Stimulated activated CD4-positive, alpha-beta T cell treated with anti-CD3 and anti-CD28 coated beads, Interleukin-12 subunit alpha, Interleukin-12 subunit beta, amount 100 ng/mL, for 24 hours (primary cell): ENCODE measurements at regions not wholly inside any gene's neighbourhood (a gene's known extent, or its start where the extent isn't known, plus 50 kb on each side); places are given as distances from the start of the nearest gene placed in this dataset.

ENCODE experiments used
- DNase-seq, 2 experiments: peaks; one replicate each; pipeline ENCODE4 v3.0.0-alpha.2; 2020; ENCODE audit warnings: low read depth in 2 of 2

DNA sequence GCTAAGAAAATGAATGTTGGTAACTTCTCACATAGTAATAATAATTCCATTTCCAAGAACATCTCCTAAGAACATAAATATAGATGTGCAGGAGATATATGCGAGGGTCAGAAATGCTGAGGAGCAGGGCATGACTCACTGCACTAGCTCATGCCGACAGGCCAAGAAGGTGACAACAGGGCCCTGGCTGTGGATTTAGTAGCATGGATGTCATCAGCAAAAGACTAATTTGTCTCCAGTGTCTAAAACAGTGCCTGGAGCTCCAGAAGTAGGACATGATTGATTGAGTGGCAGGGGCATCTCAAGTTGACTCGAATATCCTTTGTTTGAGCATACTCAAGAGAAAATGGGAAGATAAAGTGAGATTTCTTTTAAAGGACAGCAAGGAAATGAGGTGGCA is 207.0 kb upstream of the FOXA2 start:
- DNase-seq = no peak

DNA sequence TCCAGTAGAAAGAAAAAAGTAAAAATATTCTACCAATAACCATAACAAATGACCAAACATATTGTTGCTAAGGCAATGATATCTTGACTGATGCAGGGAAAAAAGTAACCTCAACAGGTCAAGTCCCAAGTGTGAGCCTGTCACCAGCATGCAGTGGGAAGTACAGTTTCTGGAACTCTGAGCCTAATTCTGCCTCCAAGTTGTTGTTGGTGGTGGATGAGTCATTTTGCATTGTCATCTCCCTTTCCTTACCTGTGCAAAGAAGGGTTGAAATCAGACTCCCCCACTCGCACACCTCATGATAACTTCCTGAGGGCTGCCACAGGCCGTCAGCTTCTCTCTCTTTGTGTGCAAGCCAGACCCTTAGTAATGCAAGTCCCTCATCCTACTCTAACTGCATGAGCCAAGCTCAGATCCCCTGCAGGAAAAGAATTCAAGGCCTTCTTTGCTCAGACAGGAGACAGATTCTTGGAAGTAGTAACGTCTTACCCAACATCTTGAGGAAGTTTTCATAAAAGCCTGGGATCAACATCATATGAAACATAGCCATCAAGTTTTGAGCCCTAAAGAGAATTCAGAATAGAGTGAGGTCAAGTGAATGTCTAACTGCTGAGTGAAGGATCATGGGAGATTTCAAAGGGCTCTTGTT is 207.6 kb upstream of the FOXA2 start:
- no peak for DNase-seq

DNA sequence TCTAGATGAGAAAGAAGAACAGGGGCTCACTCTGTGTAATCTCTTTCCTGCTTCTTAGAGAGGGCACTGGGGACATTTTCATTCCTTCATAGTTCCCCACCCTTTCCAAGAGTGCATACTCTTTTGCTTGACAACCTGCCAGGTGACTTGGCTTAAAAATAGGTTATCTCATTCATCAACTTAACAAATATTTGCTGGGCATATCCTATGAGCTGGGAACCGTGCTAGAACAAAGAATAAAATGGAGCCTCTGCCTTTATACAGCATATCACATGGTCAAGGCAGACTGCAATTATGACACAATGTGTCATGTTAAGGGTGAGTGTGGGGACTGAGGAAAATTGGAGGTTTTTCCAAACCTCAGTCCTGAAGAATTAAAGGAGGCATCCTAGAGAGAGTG is 209.8 kb upstream of the FOXA2 start:
- no peak for DNase-seq

DNA sequence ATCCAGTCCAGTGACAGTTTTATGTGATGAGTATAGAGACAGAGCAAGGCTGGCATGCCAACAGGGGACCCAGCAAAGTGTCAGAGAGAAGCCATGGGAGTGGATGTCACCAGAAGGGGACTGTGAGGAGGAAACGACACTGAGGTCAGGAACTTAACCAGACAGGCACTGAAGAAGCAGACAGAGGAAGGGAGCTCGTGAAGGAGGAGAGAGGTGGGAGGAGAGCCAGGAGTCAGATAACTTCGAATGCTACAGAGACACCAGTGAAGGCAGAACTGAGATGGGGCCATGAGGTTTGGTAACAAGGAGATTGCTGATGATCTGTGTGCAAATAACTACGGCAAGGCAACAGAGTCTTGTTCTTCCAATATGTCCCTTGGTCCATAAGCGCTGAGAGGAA is 211.1 kb upstream of the FOXA2 start:
- DNase-seq = no peak

DNA sequence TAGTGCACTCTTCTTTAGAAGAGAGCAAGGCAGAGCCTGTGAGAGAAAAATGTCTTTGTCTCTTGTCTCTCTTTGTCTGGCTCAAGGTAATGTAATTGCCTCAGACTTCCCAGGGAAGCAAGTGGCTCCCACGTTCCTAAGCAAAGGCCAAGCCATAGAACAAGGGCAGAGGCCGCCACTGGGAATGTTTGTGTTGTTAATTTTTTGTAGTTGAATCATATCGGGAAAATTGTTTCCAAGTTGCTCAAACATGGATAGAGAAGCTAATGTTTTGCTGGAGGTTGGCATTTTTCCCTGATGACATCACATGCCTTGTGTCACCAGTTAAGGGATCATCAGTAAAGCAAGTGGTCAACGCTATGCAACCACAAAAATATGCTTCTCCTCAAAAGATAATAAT is 211.5 kb upstream of the FOXA2 start:
- no peak for DNase-seq

DNA sequence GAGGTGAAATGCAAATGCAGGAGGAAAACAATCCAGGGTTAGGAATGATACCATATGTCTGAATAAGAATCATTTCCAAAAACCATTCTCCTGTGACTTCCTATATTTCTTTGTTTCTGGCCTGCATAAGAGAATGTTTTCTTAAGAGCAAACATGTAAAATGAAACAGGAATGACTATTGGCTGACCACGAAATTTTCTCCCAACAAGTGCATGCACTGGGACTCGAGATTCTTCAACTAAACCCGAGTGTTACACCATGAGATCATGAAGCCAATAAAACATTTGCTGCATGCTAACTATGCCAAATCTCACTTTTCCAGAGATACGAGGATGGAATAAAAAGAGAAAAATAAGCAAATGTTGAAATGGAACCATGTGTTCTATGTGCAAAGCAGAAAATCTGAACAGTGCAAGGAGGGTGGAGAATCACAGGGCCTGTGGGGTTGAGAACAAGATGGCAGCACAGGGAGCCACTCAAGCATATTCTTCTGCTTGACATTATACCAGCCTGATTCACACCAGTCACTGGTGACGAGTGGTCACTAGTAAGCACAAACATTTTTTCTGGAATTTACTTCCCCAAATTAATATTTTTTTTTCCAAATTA is 212.2 kb upstream of the FOXA2 start:
- DNase-seq = no peak

DNA sequence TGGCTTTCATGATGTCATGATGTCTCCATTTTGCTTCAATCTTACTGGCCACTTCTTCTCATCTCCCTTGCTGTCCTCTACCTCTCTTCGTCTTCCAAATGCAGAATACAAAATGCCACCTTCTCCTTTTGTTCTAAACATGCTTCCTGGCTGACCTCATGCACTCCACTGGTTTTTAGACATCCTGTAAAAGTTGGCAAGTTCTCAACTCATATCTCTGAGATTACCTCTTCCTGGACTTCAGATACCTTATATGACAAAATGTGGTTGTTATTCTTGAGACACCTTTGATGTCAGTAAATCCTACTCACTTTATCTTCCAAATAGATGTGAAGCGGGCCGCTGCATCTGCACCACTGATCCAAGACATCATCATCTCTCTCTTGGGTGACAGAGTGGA is 212.7 kb upstream of the FOXA2 start:
- DNase-seq = no peak

DNA sequence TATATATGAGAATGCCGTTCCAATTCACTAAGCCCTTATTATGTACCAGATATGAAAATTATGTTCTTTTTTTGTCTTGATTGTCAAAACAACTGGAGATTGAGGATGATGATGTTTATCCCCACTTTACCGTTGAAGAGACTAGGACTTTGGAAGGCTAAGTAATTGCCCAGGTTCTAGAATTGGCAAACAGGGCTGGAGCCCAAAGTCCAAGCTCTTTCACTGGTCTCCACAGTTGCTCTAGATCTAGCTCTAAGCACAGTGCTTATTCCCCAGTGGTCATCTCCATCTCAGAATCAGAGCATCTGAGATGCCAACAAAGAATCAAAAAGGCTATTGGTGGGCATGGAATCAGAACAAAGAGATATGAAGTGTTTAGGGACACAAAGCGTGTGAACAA is 215.3 kb upstream of the FOXA2 start:
- DNase-seq = no peak

DNA sequence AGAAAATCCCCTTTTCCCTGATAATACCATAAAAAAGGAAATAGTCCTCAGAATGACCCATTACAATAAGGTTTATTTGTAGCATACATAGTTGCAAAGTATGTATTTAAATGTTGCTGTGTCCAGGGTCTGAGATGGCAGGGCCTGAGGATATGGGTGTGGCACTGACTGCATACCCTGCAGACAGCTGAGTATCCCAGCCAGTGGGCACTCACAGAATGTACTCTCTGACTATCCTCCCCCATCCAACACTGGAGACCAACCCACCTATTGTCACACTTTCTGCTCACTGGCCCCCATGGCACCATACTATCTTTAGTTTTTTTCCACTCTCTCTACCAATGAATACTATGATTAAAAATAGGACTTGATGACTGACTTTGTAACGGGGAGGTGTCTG is 215.8 kb upstream of the FOXA2 start:
- DNase-seq = no peak

DNA sequence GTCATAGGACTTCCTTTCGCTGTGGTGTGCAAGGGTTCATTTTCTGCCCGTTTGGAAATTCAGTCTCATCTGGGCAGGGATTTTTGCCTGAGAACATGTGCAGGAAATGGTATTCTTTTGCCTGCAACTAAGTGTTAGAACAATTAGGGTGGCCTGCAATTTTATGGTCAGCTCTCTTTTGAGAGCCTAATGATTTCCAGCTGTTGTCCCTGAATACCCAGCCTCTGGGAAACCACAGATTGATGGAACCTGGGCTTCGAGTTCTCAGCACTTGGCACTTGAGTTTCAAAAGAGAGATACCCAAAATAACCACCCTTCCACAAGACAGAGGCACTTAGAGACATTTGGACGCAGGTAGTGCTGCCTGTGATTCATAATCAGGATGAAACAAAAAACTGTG is 217.2 kb upstream of the FOXA2 start:
- DNase-seq = no peak

DNA sequence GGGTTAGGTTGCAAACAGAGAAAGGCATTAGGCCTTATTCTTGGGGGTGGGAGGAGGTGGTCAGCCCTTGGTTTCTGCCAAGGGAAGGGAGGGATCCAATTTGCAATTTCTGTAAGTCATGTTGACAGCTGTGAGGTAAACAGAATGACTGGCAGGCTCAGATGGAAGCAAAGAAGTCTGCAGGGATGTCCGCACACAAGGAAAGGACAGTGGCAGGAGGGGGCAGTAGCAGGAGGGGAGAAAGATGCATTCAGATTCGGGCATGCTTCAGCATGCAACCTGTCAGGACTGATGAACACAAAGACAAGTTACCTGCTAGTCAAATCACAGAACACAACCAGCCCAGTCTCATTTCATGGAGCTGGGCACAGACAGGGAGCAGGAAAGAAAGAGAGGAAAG is 217.9 kb upstream of the FOXA2 start:
- no peak for DNase-seq

DNA sequence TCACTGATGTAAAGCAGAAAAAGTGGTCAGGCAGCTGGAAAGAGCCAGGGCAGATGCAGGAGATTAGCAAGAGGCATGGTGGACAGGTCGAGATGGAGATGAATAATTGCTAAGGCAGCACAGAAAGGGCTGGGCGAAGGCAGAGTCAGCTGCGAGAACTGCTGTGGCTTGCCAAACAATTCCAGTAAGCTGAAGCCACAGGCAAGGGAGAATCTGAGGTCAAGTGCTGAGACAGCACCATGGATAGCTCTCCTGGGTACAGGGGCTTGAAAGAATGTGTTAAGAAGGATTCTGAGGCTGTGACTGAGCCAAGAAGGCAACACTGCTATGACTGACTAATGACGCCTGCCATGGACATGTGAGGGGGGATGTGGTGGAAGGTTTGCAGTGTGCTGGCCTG is 220.8 kb upstream of the FOXA2 start:
- DNase-seq = no peak

DNA sequence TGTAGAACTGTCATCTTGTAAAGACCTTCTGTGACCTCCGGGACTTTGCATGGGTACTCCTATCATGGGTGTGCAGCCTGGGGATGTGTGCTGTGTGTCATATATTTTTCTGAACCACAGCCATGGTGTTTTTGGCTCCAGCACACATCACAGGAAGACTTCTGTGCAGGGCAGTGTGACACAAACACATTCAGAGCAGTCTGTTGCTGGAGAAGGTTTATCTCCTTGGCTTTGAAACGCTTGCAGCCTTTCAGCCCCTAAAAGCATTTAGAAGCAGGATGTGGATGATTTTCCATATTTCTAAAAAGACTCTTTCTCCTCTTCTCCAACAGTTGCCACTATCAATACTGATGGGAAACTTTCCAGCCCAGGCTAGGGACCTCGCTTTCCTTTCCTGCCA is 221.6 kb upstream of the FOXA2 start:
- DNase-seq = no peak

DNA sequence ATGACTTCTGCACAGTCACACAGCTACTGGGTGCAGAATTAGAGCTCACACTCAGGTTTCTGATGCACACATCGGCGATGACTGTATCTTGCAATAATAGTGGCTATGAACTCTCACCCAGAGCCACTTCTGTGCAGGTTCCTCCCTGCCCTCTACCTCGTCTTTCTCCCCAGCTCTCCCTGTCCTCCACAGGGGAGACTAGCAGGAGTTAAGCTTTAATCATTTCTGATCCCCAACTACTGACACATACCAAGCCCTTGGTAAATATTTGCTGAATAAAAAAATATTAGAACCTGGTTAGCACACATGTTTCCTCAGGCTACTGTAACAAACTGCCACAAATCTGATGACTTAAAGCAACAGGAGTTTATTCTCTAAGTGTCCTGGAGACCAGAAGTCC is 222.7 kb upstream of the FOXA2 start:
- DNase-seq = no peak

DNA sequence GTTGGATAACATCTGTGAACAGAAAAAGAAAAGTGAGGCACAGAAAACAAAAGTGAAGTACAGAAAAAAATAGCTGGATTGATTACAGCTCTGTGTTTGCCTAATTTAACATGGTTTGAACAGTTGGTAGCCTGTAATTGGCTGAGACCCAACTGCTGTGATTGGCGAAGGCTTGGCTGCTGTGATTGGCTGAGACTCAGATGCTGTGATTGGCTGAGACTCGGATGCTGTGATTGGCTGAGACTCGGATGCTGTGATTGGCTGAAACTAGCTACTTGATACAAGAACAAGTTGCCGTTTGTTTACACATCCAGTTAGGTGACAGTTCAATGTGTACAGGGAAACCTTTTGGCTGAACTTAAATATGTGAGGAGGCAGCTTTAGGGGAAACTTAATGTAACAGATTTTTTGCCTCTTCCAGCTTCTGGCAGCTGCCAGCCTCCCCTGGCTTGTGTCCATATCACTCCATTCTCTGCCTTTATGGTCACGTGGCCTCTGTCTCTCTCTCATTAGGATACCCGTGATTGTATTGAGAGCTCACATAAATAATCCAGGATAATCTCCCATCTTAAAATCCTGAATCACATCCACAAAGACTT is 223.4 kb upstream of the FOXA2 start:
- DNase-seq = no peak

DNA sequence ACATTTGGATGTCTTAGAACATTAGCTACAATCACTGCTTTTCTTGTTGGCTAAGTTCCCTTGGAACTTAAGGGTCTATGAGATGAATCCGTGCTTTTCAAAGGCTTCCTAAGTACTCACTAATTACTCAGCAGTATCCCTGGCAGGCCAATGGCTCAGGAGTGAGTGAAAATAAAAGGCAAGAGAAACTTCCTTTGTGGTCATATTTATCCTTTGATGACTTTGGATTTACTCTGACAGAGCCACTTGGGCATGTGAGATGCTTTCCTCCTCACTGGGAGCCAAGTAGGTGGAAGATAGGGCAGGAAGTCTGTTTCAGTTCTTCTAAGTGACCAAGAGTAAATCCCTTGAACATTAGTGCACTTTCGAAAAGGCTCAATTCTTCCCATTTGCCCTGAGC is 224.3 kb upstream of the FOXA2 start:
- no peak for DNase-seq

DNA sequence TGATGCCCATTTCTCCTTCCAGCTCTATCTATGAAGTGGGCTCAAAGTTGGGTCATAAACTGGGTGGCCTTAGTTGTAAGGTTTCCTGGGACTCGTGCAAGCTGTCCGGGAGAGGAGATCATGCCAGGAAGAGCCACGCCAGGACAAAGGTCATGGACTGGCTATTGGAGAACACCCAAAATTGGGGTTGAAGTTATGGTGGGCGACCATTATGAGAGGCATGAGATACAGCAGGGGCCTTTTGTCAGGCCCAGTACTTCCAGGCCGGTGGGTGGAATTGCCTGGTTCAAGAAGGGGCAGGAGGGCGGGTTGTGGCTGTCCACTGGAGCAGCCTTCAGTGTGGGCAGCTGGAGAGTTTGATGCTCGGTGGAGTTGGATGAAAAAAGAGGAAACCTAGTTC is 225.1 kb upstream of the SSTR4 start:
- DNase-seq = no peak

DNA sequence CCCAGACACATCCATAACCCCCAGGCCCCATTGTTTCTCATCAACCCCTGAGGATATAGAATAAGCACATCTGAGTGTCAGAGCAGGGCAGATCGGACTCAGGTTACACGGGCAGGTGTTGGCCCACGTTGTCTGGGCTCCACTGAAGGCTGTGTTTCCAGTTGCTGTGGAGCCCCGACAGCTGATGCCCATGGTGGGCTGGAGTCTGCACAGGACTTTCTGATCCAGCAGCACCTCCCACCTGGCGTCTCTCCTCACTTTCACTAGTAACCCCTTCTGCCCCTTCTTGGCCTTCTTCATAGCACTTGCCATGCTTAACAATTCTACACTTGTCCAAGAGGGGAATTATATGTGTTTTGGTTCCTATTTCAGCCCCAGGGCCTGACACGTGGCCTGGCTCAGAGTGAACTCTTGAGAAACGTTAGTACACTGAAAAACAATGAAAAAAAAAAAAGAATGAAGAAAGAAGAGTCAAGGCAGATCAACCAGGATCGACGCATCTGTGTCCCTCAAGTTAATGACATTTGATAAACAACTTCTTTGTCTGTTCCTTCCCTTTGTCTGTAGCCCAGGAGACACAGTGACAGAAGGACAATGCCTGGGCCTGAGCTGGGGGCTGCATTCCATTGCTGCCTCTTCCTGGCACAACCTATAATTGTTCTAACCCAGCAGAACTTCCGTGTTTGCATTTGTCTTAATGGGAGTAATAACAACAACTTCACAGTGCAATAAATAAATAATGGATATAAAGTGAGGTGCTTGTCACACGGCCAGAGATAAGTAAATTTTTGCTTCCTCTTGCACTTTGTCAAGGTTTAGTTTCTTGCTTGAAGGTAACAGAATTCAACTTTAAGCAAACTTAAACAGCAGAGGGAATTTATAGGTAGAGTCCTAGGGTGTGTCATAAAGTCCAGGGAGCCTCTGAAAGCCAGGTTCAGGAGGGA is 224.2 kb upstream of the SSTR4 start:
- DNase-seq = no peak

DNA sequence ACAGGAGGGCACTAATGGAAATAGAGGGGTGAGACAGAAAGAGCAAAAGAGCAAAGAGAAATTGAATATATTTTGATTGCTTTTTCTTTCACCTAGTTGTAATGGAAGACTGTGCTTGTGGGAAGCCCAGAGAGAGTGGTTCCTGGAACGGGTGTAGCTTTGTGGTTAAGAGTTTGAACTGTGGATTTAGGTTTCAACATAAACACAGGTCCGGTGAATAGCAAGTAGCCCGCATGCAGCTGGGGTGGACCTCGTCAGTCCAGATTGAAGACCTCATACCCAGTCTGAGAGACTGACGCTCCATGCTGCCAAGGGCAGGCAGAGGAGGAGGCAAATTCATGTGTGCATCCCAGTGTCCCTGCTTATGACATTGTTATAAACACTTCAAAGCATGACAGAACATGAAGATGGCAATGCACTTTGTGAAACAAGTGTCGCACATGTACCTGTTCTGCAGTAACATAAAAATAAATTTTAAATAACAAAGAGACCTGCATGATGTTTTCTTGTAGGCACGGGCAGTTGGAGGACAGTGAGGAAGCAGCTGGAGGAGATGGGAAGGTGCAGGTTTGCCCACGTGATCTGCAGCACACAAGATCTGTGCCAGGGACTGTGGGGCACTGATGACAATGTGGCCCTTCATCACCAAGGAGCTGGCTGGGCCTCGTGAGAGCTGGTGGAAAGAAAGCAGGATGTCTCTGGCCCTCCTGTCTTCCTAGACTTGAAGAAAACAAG is 220.5 kb upstream of the SSTR4 start:
- DNase-seq = no peak

DNA sequence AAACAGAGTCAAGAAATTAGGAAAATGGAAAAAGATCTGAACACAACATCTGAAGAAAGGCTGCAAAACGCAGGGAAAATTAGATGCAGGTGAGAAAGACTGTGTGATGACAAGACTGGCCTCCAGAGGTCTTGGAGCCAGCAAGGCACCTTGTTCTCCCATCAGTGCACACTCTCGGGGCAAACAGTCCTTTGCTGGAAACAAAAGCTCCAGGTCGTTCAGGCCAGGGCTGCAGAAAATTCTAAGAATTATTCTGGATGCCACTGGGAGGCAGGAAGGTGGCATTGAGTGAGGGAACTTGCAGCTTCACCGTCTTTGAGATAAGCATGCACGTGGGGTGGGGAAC is 219.9 kb upstream of the SSTR4 start:
- DNase-seq = no peak

DNA sequence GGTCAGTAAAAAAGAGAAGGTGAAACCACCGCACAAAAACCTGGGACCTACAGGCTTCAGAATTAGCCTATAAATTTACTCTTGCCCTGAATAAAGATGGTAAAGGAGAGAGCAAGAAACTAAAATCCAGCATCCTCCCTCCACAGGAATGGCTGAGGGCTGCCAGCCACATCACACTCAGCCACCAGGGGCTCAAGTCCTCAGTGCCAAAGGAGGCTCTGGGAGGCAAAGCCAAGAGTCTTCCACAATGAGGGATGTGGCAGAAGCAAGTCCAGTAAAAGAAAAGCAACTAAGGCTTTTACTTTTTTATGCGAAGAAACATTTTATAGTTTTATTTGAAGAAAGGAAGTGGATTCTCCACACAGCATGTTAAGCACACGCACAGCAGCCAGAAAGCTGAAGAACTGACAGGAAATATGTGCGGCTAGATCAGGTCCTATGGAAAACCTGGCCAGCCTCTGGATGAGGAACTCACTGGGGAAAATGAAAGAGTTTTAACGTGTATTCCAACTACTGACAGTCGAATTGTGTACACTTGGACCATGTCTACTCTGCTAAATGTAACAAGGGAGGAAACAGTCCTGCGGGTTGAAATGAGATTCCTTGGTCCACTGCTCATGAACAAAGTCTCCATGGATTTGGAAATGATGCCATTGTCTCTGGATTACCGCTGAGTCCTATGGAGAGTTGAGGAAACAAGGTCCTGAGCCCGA is 219.4 kb upstream of the SSTR4 start:
- DNase-seq = no peak
